Sigmoid colon (tissue), 6 donors: ENCODE measurements at regions not wholly inside any gene's neighbourhood (a gene's known extent, or its start where the extent isn't known, plus 50 kb on each side); places are given as distances from the start of the nearest gene placed in this dataset.

Experiments
- DNase-seq: peaks from one replicate; pipeline ENCODE4 v3.0.0-alpha.2; 2019
- H3K27ac ChIP-seq, 4 donors: fragments of 200-600 bp; sonication (generic); one replicate each; pipeline ENCODE4 v1.5.1; 2016 to 2019; ENCODE audit warnings: mild to moderate bottlenecking in 1 of 4
- H3K27me3 ChIP-seq, 3 donors: fragments of 200-600 bp; sonication (generic); one replicate each; pipeline ENCODE4 v1.5.1; 2019; ENCODE audit warnings: mild to moderate bottlenecking in 1 of 3
- H3K36me3 ChIP-seq, 4 donors: fragments of 200-600 bp; sonication (generic); one replicate each; pipeline ENCODE4 v1.5.1; 2016 to 2019
- H3K4me1 ChIP-seq, 4 donors: fragments of 200-600 bp; sonication (generic); one replicate each; pipeline ENCODE4 v1.5.1; 2017 to 2019
- H3K4me3 ChIP-seq, 4 donors: fragments of 200-600 bp; sonication (generic); one replicate each; pipeline ENCODE4 v1.5.1; 2017 to 2019; ENCODE audit warnings: mild to moderate bottlenecking in 2 of 4, moderate library complexity in 1 of 4
- H3K9me3 ChIP-seq, 4 donors: fragments of 200-600 bp in 3 of 4; sonication (generic) in 3 of 4; one replicate each; pipeline versions ENCODE4 v1.5.1 to v1.6.1; 2013 to 2019
- CTCF ChIP-seq, 4 experiments: fragments of 450-650 bp in 3 of 4; fragments of 200-600 bp in 1 of 4; IDR thresholded peaks; one replicate each; pipeline ENCODE4 v1.5.1; 2016 to 2019; ENCODE audit warnings: antibody characterized with exemption in 4 of 4, mild to moderate bottlenecking in 3 of 4, moderate library complexity in 2 of 4
- EP300 ChIP-seq, 4 donors: sonication (generic); formaldehyde crosslinking; IDR thresholded peaks; one replicate each; pipeline ENCODE4 v1.6.1; 2017; ENCODE audit warnings: antibody characterized with exemption in 4 of 4
- POLR2A ChIP-seq, 2 donors: fragments of 450-650 bp; IDR thresholded peaks; one replicate each; pipeline ENCODE4 v1.6.1; 2016; ENCODE audit warnings: antibody characterized with exemption in 2 of 2, mild to moderate bottlenecking in 2 of 2, moderate library complexity in 2 of 2
- POLR2AphosphoS5 ChIP-seq, 4 donors: sonication (generic); formaldehyde crosslinking; IDR thresholded peaks; one replicate each; pipeline ENCODE4 v1.6.1; 2017; ENCODE audit warnings: antibody characterized with exemption in 4 of 4
- WGBS, 2 donors: extraction: QIAGEN DNeasy Blood & Tissue Kit; methylation state at CpG; one replicate each; pipeline ENCODE4 v1.1.7; 2013; 5-methylcytosine and 5-hydroxymethylcytosine counted together
- intact Hi-C: fragments of 100-400 bp; cut with DNase I; formaldehyde crosslinking; loops from one replicate; pipeline ENCODE4 v1.15.1; 2023
- donor health status: healthy with polysubstance abuse.
- donor health status: healthy.

GRCh38 chr2:107197594-107198294 is 311.8 kb upstream of the ST6GAL2 start:
- TF ChIP-seq EP300 (IDR thresholded peaks at IDR 0.05) = no peak
- no peak for TF ChIP-seq POLR2AphosphoS5 (IDR thresholded peaks at IDR 0.05)
- no peak for TF ChIP-seq CTCF (IDR thresholded peaks at IDR 0.05)
- TF ChIP-seq POLR2A (IDR thresholded peaks at IDR 0.05) = no peak
- Histone ChIP-seq H3K4me3 (no peak overlapping the region), H3K9me3 (no peaks in the 10 kb centered on the region), H3K4me1 (no peaks in the 10 kb centered on the region), H3K27me3 (no peaks in the 10 kb centered on the region), H3K27ac (no peak overlapping the region), H3K36me3 (no peaks in the 10 kb centered on the region)
- 72 to 84% methylated on average over 5 of the region's 5 CpGs for WGBS, 2 donors
- intact Hi-C loops = no loop called here
- DNase-seq = no peak

- H3K4me3 ChIP-seq = no peak overlapping the region
- H3K27me3 ChIP-seq = no peaks in the 10 kb centered on the region
- H3K36me3 ChIP-seq = no peaks in the 10 kb centered on the region
- H3K4me1 ChIP-seq = no peaks in the 10 kb centered on the region
- TF ChIP-seq POLR2A (IDR thresholded peaks at IDR 0.05) (no peak), CTCF (IDR thresholded peaks at IDR 0.05) (no peak), EP300 (IDR thresholded peaks at IDR 0.05) (no peak), POLR2AphosphoS5 (IDR thresholded peaks at IDR 0.05) (no peak)
- H3K9me3 ChIP-seq = no peaks in the 10 kb centered on the region
- WGBS, 2 donors = 38 to 45% methylated on average over 2 of the region's 2 CpGs
- DNase-seq = no peak
- intact Hi-C loops = no loop called here
- no peak overlapping the region for H3K27ac ChIP-seq
Measured at GRCh38 chr2:107202962-107203591, 317.1 kb upstream of the ST6GAL2 start.

DNA sequence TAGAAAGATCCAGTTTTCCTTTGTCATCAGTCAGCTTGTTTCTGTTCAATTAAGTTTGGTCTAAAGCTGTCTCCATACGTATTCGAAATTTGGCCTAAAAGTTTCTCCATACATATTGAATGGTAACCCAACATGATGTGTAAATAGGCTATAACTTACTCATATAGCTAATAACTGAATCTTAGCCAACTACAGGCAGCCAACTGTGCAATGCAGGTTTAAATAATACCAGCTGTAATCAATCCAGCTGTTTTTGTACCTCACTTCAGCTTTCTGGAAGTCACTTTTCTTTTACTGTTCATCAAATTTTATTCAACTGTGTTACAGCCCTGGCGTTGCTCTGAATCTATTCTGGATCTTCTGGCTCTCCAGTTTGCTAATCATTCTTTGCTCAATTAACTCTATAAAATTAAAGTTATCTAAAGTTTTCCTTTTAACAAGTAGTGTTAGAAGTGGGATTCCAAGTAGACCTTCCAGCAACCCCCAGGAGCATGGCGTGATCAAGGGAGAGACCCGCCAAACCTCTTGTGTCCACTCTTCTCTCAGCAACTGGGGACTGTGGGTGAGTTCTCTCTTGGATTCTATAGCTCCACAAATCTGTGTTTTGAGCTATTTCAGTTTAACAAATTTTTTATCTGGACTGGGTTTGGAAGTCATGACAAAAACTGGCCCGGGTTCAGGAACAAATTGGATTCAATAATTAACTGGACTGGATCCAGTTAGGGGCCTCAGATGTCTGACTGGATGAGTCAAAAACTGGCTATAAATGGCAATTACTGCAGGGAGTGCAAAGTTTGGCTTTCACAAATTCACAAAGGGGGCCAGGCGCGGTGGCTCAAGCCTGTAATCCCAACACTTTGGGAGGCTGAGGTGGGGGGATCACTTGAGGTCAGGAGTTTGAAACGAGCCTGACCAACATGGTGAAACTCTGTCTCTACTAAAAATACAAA is 329.7 kb upstream of the ST6GAL2 start:
- no peak overlapping the region for H3K4me3 ChIP-seq
- no peak for DNase-seq
- TF ChIP-seq POLR2A (IDR thresholded peaks at IDR 0.05) = no peak
- TF ChIP-seq POLR2AphosphoS5 (IDR thresholded peaks at IDR 0.05) = no peak
- no peak for TF ChIP-seq CTCF (IDR thresholded peaks at IDR 0.05)
- TF ChIP-seq EP300 (IDR thresholded peaks at IDR 0.05) = no peak
- H3K9me3 ChIP-seq = peaks cover 0 to 5% (median 0%) of the 10 kb centered on the region in 4 donors
- H3K27ac ChIP-seq = no peak overlapping the region
- 74 to 76% methylated on average over 9 of the region's 9 CpGs for WGBS, 2 donors
- intact Hi-C loops = no loop called here
- H3K27me3 ChIP-seq = no peaks in the 10 kb centered on the region
- no peaks in the 10 kb centered on the region for H3K36me3 ChIP-seq
- H3K4me1 ChIP-seq = no peaks in the 10 kb centered on the region

DNA sequence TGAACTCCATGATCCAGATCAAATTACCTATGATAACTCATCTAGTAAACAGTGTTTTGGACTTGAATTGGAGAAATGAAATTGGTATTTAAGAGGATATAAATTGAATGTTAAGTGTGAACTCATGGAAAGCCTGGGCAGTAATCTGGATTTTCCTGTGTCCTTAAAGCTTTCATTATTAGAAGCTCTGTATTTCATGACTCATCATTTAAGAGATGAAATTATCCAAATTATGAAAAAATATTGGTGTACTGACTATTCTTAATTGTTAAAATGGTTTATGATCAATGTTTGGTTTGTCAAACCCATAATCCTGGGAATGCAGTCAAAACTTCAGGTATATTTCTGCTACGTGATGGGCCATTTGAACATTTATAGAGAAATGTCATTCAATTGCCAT is 332.2 kb upstream of the ST6GAL2 start:
- intact Hi-C loops = no loop called here
- 87 to 93% methylated on average over 1 of the region's 1 CpG for WGBS, 2 donors
- Histone ChIP-seq H3K4me1 (no peaks in the 10 kb centered on the region), H3K36me3 (no peaks in the 10 kb centered on the region), H3K4me3 (no peak overlapping the region), H3K9me3 (peaks cover 0 to 5% (median 0%) of the 10 kb centered on the region in 4 donors), H3K27ac (no peak overlapping the region), H3K27me3 (no peaks in the 10 kb centered on the region)
- DNase-seq = no peak
- TF ChIP-seq POLR2A (IDR thresholded peaks at IDR 0.05) (no peak), POLR2AphosphoS5 (IDR thresholded peaks at IDR 0.05) (no peak), EP300 (IDR thresholded peaks at IDR 0.05) (no peak), CTCF (IDR thresholded peaks at IDR 0.05) (no peak)
